Ascending aorta (tissue), 2 donors: ENCODE measurements at regions not wholly inside any gene's neighbourhood (a gene's known extent, or its start where the extent isn't known, plus 50 kb on each side); places are given as distances from the start of the nearest gene placed in this dataset.

ENCODE experiments used
- DNase-seq, 2 donors: peaks; one replicate each; pipeline ENCODE4 v3.0.0-alpha.2; 2019; ENCODE audit warnings: low spot score in 2 of 2
- H3K27ac ChIP-seq, 2 donors: fragments of 200-600 bp; sonication (generic); one replicate each; pipeline ENCODE4 v1.5.1; 2016 to 2017; ENCODE audit warnings: mild to moderate bottlenecking in 1 of 2
- H3K27me3 ChIP-seq: fragments of 200-600 bp; sonication (generic); one replicate; pipeline ENCODE4 v1.5.1; 2017
- H3K36me3 ChIP-seq, 2 donors: fragments of 200-600 bp; sonication (generic); one replicate each; pipeline ENCODE4 v1.5.1; 2016
- H3K4me1 ChIP-seq, 2 donors: fragments of 200-600 bp; sonication (generic); one replicate each; pipeline ENCODE4 v1.5.1; 2016 to 2017; ENCODE audit warnings: mild to moderate bottlenecking in 1 of 2
- H3K4me3 ChIP-seq, 2 donors: fragments of 200-600 bp; sonication (generic); one replicate each; pipeline ENCODE4 v1.5.1; 2016 to 2017; ENCODE audit warnings: mild to moderate bottlenecking in 1 of 2
- H3K9me3 ChIP-seq, 2 donors: fragments of 200-600 bp; sonication (generic); one replicate each; pipeline ENCODE4 v1.5.1; 2016
- intact Hi-C: fragments of 100-400 bp; cut with DNase I; formaldehyde crosslinking; loops from one replicate; pipeline ENCODE4 v1.15.1; 2023
- TF ChIP-seq, protein P1 (sequence below), 3 experiments: fragments of 200-600 bp in 2 of 3; fragments of 450-650 bp in 1 of 3; sonication (generic) in 2 of 3; IDR thresholded peaks; one replicate each; pipeline ENCODE4 v1.5.1; 2016 to 2019; ENCODE audit warnings: antibody characterized with exemption in 3 of 3, mild to moderate bottlenecking in 1 of 3, moderate library complexity in 1 of 3

DNA sequence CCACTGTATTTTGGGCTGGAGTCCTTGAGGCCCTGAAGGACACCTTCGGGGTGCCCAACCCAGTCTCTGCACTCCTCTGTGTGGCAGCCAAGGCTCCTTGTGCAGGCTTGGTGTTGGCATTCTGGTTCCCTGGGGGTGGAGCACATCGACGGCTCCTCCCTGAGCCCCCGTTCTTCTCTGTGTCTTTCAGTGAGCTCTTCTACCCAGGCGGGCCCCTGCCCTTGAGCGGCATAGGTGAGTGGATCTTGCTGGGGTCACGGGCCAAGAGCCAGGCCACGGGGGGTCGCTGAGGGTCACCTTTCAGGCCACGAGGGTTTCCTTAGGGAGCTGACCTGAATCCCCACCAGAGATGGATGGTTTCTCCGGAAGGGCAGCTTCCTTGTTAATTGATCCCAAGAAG is 234.8 kb downstream of the SNRPN start:
- DNase-seq, result no peak
- Histone ChIP-seq H3K27me3 (no peaks in the 10 kb centered on the region), H3K4me3 (no peak overlapping the region), H3K4me1 (no peaks in the 10 kb centered on the region), H3K27ac (no peak overlapping the region), H3K36me3 (no peaks in the 10 kb centered on the region), H3K9me3 (peaks cover 0 to 6% of the 10 kb centered on the region in 2 donors)
- intact Hi-C loops, result no loop called here
- TF ChIP-seq, protein P1, sequence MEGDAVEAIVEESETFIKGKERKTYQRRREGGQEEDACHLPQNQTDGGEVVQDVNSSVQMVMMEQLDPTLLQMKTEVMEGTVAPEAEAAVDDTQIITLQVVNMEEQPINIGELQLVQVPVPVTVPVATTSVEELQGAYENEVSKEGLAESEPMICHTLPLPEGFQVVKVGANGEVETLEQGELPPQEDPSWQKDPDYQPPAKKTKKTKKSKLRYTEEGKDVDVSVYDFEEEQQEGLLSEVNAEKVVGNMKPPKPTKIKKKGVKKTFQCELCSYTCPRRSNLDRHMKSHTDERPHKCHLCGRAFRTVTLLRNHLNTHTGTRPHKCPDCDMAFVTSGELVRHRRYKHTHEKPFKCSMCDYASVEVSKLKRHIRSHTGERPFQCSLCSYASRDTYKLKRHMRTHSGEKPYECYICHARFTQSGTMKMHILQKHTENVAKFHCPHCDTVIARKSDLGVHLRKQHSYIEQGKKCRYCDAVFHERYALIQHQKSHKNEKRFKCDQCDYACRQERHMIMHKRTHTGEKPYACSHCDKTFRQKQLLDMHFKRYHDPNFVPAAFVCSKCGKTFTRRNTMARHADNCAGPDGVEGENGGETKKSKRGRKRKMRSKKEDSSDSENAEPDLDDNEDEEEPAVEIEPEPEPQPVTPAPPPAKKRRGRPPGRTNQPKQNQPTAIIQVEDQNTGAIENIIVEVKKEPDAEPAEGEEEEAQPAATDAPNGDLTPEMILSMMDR (IDR thresholded peaks at IDR 0.05), result no peak

DNA sequence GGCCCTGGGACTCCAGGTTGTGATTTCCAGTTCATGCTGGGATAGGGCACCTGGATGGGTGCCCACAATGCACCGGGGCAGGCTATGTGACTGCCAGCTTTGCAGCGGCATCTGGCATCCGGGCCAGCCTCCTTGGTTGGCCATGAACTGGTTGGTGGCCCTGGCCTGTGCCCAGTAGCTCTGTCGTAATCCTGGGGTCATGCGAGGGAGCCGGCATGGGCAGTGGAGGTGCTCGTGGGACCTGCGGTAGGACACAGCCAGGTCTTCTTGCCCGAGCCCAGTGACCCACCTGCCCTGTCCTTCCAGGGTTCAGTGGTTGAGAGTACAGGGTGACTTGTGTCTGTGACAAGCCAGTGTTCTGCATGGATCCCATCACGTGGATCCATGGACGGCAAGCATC is 237.9 kb downstream of the SNRPN start:
- Histone ChIP-seq H3K9me3 (peaks cover 0 to 3% of the 10 kb centered on the region in 2 donors), H3K27ac (no peak overlapping the region), H3K4me3 (no peak overlapping the region), H3K4me1 (no peaks in the 10 kb centered on the region), H3K27me3 (no peaks in the 10 kb centered on the region), H3K36me3 (no peaks in the 10 kb centered on the region)
- intact Hi-C loops, result no loop called here
- TF ChIP-seq, protein P1 (IDR thresholded peaks at IDR 0.05), result no peak
- no peak for DNase-seq

DNA sequence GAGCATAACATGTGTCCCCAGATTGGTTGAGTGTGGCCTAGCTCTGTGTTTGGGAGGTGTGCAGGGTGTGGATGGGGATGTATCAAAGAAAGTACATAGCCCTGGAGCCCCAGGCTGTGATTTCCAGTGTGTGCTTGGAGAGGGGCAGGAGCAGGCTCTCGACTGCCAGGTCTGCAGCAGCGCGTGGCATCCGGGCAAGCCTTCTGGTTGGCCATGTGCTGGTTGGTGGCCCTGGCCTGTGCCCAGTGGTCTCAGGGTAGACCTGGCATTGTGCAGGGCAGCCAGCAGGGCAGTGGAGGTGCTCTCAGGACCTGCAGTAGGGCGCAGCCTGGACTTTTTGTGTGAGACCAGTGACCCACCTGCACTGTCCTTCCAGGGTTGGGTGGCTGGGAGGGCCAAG is 231.5 kb downstream of the UBE3A start:
- Histone ChIP-seq H3K4me1 (no peaks in the 10 kb centered on the region), H3K27ac (no peak overlapping the region), H3K4me3 (no peak overlapping the region), H3K27me3 (no peaks in the 10 kb centered on the region), H3K36me3 (no peaks in the 10 kb centered on the region), H3K9me3 (no peaks in the 10 kb centered on the region)
- TF ChIP-seq, protein P1 (IDR thresholded peaks at IDR 0.05), result no peak
- no peak for DNase-seq
- intact Hi-C loops, result no loop called here

GRCh38 chr15:25208735-25209134 is 230.1 kb downstream of the UBE3A start:
- H3K27me3 ChIP-seq, result no peaks in the 10 kb centered on the region
- TF ChIP-seq, protein P1 (IDR thresholded peaks at IDR 0.05), result no peak
- H3K4me1 ChIP-seq, result no peaks in the 10 kb centered on the region
- no peak overlapping the region for H3K4me3 ChIP-seq
- no peak for DNase-seq
- H3K36me3 ChIP-seq, result no peaks in the 10 kb centered on the region
- intact Hi-C loops, result no loop called here
- no peak overlapping the region for H3K27ac ChIP-seq
- no peaks in the 10 kb centered on the region for H3K9me3 ChIP-seq

DNA sequence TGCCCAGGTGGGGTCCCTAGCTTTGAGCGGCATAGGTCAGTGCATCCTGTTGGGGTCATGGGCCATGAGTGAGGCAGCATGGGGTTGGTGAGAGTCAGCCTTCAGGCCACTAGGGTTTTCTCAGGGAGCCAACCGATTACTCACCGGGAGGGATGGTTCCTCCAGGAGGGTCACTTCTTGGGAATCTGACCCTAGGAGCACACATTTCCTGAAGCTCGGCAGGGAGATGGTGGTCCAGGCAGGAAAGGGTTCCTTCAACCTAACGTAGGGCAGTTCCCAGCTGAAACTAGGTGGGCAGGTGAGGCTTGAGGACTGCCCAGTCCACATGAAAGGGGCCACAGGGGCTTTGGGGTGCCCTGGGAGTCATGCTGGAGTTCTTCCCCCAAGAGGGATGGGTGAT is 218.0 kb downstream of the UBE3A start:
- Histone ChIP-seq H3K36me3 (no peaks in the 10 kb centered on the region), H3K9me3 (no peaks in the 10 kb centered on the region), H3K27ac (no peak overlapping the region)

More for the DNA sequence above, 218.0 kb downstream of the UBE3A start:
- TF ChIP-seq, protein P1 (IDR thresholded peaks at IDR 0.05), result no peak
- no peak for DNase-seq
- Histone ChIP-seq H3K27me3 (no peaks in the 10 kb centered on the region), H3K4me3 (no peak overlapping the region), H3K4me1 (no peaks in the 10 kb centered on the region)
- intact Hi-C loops, result no loop called here
